HepG2 (cell line): ENCODE measurements at regions not wholly inside any gene's neighbourhood (a gene's known extent, or its start where the extent isn't known, plus 50 kb on each side); places are given as distances from the start of the nearest gene placed in this dataset.

Experiments
- ARHGAP35 ChIP-seq: sonication (generic); formaldehyde crosslinking; IDR thresholded peaks from 2 replicates; pipeline ENCODE4 v1.9.0; 2022; ENCODE audit warnings: mild to moderate bottlenecking, inconsistent platforms, moderate library complexity, missing genetic modification reagents, borderline replicate concordance
- ARID5B ChIP-seq: IDR thresholded peaks from 2 replicates; pipeline ENCODE4 v1.4.0; 2020; ENCODE audit warnings: mild to moderate bottlenecking, missing genetic modification reagents
- ERF ChIP-seq: IDR thresholded peaks from 2 replicates; pipeline ENCODE4 v1.6.1; 2018; ENCODE audit warnings: missing biosample characterization, missing genetic modification reagents
- FOXA3 ChIP-seq: IDR thresholded peaks from 2 replicates; pipeline ENCODE4 v1.6.1; 2016; ENCODE audit warnings: missing genetic modification reagents, missing compliant biosample characterization
- FOXK2 ChIP-seq: fragments of 450-650 bp; IDR thresholded peaks from 2 replicates; pipeline ENCODE4 v1.6.1; 2016
- GATAD2A ChIP-seq: IDR thresholded peaks from 2 replicates; pipeline ENCODE4 v1.6.1; 2016
- HOMEZ ChIP-seq: IDR thresholded peaks from 2 replicates; pipeline ENCODE4 v1.6.1; 2016; ENCODE audit warnings: low read depth
- HOXA3 ChIP-seq: sonication (generic); formaldehyde crosslinking; IDR thresholded peaks from 2 replicates; pipeline ENCODE4 v1.5.0; 2020; ENCODE audit warnings: missing genetic modification reagents
- MAX ChIP-seq: IDR thresholded peaks from 2 replicates; pipeline ENCODE4 v1.6.1; 2012; ENCODE audit warnings: inconsistent platforms
- NR2F6 ChIP-seq, 2 experiments: IDR thresholded peaks; 2 replicates each; pipeline ENCODE4 v1.6.1; 2016; ENCODE audit warnings: antibody characterized with exemption in 1 of 2, mild to moderate bottlenecking in 1 of 2
- PATZ1 ChIP-seq: sonication (generic); formaldehyde crosslinking; IDR thresholded peaks from 2 replicates; pipeline ENCODE4 v1.4.0; 2020; ENCODE audit warnings: missing genetic modification reagents
- RARA ChIP-seq: IDR thresholded peaks from 2 replicates; pipeline ENCODE4 v1.6.1; 2016; ENCODE audit warnings: missing genetic modification reagents, missing compliant biosample characterization
- RXRB ChIP-seq: IDR thresholded peaks from 2 replicates; pipeline ENCODE4 v1.6.1; 2016; ENCODE audit warnings: borderline replicate concordance, missing genetic modification reagents, missing compliant biosample characterization
- SMARCE1 ChIP-seq: fragments of 450-650 bp; IDR thresholded peaks from 2 replicates; pipeline ENCODE4 v1.6.1; 2017; ENCODE audit warnings: borderline replicate concordance
- TAF1 ChIP-seq: sonication (generic); formaldehyde crosslinking; IDR thresholded peaks from 2 replicates; pipeline ENCODE4 v1.4.0; 2020; ENCODE audit warnings: missing genetic modification reagents
- TEAD3 ChIP-seq: optimal IDR thresholded peaks from 2 replicates; pipeline ENCODE3; 2016; ENCODE audit warnings: borderline replicate concordance
- ZGPAT ChIP-seq: IDR thresholded peaks from 2 replicates; pipeline ENCODE4 v1.6.1; 2016; ENCODE audit warnings: mild to moderate bottlenecking
- ZNF124 ChIP-seq: sonication (generic); formaldehyde crosslinking; IDR thresholded peaks from 2 replicates; pipeline ENCODE4 v1.4.0; 2020; ENCODE audit warnings: missing genetic modification reagents
- ZNF205 ChIP-seq: IDR thresholded peaks from 2 replicates; pipeline ENCODE4 v1.6.1; 2018; ENCODE audit warnings: missing biosample characterization, missing genetic modification reagents
- ZNF558 ChIP-seq: sonication (generic); formaldehyde crosslinking; IDR thresholded peaks from 2 replicates; pipeline ENCODE4 v1.9.0; 2022; ENCODE audit warnings: mild to moderate bottlenecking, missing genetic modification reagents, borderline replicate concordance
- ZNF607 ChIP-seq: sonication (generic); formaldehyde crosslinking; IDR thresholded peaks from 2 replicates; pipeline ENCODE4 v1.5.1; 2020; ENCODE audit warnings: missing genetic modification reagents, mild to moderate bottlenecking, borderline replicate concordance
- ZNF614 ChIP-seq: IDR thresholded peaks from 2 replicates; pipeline ENCODE4 v1.6.1; 2018; ENCODE audit warnings: missing biosample characterization, missing genetic modification reagents, inconsistent platforms, borderline replicate concordance
- ZNF773 ChIP-seq: sonication (generic); formaldehyde crosslinking; IDR thresholded peaks from 2 replicates; pipeline ENCODE4 v1.4.0; 2020; ENCODE audit warnings: missing genetic modification reagents, borderline replicate concordance
- ZZZ3 ChIP-seq: sonication (generic); formaldehyde crosslinking; IDR thresholded peaks from 2 replicates; pipeline ENCODE4 v1.4.0; 2020; ENCODE audit warnings: missing genetic modification reagents, mild to moderate bottlenecking, borderline replicate concordance

- TF ChIP-seq PATZ1 (CRISPR knock-in tag) (peak; percentile 43; the same call in 1 of the 2 replicates), GATAD2A (CRISPR knock-in tag) (peak; percentile 69), RARA (CRISPR knock-in tag) (peak; percentile 69), ARID5B (CRISPR knock-in tag) (peak; percentile 84), ZNF205 (0 out of 2 replicates have a peak, but pooled peaks have one; percentile 15), NR2F6 (IDR thresholded peaks at IDR 0.05) (no peak), NR2F6 (CRISPR knock-in tag; IDR thresholded peaks at IDR 0.05) (peak; percentile 39; the same call in 1 of the 2 replicates), FOXA3 (CRISPR knock-in tag) (peak; percentile 89), TEAD3 (CRISPR knock-in tag) (peak; percentile 33), SMARCE1 (no peak), TAF1 (no peak), ZNF614 (CRISPR knock-in tag) (peak; percentile 53; the same call in 1 of the 2 replicates), FOXK2 (peak; percentile 86), ZNF558 (CRISPR knock-in tag) (no peak), MAX (0 out of 2 replicates have a peak, but pooled peaks have one; percentile 26), ZNF607 (no peak), ZZZ3 (CRISPR knock-in tag) (peak; percentile 63; the same call in 1 of the 2 replicates), ARHGAP35 (CRISPR knock-in tag) (no peak), RXRB (peak; percentile 41; the same call in 1 of the 2 replicates), HOXA3 (CRISPR knock-in tag) (peak; percentile 15; the same call in 1 of the 2 replicates), HOMEZ (CRISPR knock-in tag) (peak; percentile 51), ZGPAT (CRISPR knock-in tag) (0 out of 2 replicates have a peak, but pooled peaks have one; percentile 35), ZNF124 (no peak), ERF (CRISPR knock-in tag) (0 out of 2 replicates have a peak, but pooled peaks have one; percentile 19), ZNF773 (CRISPR knock-in tag) (no peak)
Measured at GRCh38 chr4:159006202-159006601, 96.7 kb upstream of the RAPGEF2 start (continued).
